DMS114 treated with DMSO at 0.1 percent for 48 hours (cell line): ENCODE measurements at regions not wholly inside any gene's neighbourhood (a gene's known extent, or its start where the extent isn't known, plus 50 kb on each side); places are given as distances from the start of the nearest gene placed in this dataset.
"Not testable (repeated sequence)": the region's sequence is repeated elsewhere in the genome, so short reads cannot be mapped to it uniquely, and the experiment has no call there.

Experiments used
- DNase-seq: peaks from one replicate; lab custom pipeline; 2025; ENCODE audit not compliant: unreplicated experiment; lab: John Stamatoyannopoulos, UW

GRCh38 chr6:170087421-170087780 is 203.5 kb downstream of the DLL1 start:
- DNase-seq = not testable (repeated sequence)

GRCh38 chr6:170086639-170087420 is 204.0 kb downstream of the DLL1 start:
- no peak for DNase-seq

DNA sequence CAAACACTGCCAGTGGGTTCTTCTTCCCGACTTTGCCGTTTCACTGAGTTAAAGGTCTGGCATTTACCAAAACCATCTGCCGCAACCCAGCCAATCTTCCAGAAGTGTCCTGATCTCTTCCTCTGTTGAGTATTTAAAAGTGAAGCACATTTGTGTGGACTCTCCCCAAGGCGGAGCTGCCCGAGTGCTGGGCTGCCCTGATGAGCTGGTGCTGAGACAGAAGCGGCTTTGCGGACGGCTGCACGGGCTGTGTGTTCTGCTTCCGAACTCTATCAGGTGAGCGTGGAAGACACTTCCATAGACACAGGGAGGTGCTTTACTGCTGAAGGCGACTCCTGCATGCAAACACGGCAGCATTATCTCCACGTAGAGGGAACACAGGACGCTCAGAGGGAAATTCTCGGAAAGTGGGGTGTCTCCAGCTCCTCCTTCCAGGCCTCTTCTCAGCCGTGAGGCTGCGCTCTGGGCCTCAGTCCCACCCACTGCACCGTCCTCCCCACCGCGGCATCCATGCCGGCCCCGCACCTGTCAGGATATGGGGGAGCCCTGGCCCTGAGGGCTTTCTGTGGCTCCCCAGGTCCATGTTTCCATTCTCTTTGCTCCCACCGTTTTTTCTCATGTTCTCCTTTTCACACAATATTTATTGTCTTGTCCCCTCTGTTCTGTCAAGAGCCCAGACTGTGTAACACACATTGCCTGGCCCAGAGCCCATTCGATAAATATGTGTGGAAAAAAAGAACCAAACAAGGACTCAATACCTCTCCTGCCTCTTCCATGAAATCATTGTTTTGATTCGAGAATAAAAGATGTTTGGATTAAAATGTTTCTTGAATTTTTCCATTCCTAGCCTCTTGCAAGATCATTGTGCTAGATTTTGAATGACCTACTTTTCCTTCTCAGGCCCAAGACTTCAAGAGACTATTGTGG is 205.1 kb downstream of the DLL1 start:
- DNase-seq = no peak

DNA sequence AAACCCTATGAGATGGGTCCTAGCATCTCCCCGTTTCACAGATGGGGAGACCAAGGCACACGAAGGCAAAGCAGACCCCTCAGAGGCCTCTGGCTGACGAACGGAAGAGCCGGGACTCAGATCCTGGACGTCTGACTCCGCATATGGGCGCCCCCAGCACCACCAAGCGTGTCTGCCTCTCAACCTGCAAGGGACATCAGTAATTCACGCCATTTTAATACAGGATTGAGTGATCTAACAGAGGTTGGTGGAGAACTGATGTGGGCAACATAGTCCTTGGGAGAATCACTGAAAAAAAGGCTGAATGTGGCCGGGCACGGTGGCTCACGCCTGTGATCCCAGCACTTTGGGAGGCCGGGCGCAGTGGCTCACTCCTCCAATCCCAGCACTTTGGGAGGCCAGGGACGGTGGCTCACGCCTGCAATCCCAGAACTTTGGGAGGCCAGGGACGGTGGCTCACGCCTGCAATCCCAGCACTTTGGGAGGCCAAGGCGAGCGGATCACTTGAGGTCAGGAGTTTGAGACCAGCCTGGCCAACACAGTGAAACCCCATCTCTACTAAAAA is 206.6 kb downstream of the DLL1 start:
- no peak for DNase-seq

DNA sequence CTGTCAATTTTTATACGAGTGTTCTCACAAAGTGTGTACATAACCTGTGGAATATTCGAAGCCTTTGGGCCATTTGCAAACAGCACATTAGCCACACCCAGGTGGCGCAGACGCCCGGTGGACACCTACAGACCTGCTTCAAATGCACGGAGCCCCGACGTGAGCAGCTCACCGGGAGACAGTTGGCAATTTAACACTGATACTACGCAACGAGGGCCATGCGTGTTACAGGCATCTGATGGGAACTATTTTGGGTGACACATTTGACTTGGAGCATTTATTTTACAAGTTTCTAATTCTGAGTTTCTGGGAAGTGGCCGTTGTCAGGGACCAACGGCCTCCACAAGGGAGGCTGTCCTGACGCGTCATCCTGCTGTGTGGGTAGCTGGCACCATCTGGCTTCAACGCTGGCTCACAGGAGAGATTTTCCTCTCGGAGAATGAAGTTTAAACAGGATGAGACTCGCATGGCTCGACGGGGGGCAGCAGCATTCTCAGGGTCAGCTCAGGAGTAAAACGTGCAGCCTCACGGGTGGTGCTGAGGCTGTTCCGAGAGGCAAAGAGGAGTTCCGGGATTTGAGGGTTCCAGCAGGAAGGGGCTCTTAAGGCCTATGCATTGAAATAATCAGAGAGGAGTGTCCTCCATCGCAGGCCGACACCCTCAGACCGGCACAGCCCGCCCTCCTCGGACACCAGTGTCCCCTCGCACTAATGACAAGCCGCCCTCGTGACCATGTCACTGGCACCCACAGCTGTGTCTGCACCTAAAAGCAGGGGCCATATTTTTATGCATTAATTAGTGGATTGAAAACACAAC is 207.4 kb downstream of the DLL1 start:
- DNase-seq = no peak

- DNase-seq = no peak
Observed at GRCh38 chr6:170082531-170083187, 208.2 kb downstream of the DLL1 start.

DNA sequence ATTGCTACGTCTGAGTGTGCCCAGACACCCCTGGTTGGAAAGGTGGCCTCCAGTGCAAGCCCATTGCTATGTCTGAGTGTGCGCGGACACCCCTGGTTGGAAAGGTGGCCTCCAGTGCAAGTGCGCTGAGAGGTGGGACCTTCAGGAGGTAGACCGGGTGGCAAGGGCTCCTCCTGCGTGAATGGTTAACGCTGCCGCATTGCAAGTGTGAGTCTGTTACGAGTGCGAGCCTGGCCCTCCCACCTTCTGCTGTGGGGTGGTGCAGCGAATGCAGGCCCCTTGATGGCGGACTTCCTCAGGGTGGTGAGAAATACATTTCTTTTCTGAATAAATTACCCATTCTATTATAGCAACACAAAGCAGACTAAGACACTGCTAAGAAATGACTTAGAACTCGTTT is 208.8 kb downstream of the DLL1 start:
- DNase-seq = no peak

- no peak for DNase-seq
Observed at GRCh38 chr6:170081556-170081955, 209.3 kb downstream of the DLL1 start.

GRCh38 chr6:170080828-170081371 is 210.0 kb downstream of the DLL1 start:
- no peak for DNase-seq

GRCh38 chr6:170080169-170080827 is 210.6 kb downstream of the DLL1 start:
- no peak for DNase-seq

GRCh38 chr6:170076466-170077165 is 214.3 kb downstream of the DLL1 start:
- DNase-seq = no peak

- DNase-seq = no peak
Observed at GRCh38 chr6:170075659-170076223, 215.1 kb downstream of the DLL1 start.

DNA sequence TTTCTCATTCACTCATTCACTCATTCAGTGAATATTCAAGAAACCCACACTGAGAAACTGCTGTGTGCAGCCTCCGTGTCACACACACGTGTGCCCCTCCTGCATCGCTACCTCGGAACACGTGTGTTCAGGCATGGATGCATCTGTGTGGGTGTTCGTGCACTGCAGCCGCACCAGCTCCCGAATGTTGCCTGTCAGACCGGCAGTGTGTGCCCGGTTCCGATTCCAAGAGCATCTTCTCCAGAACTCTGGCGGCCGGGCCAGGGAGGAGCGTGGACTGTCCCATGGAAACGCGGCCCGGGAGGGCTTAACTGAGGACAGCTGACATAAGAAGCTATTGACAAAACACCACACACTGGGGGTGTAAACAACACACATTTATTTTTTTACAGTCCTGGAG is 216.0 kb downstream of the DLL1 start:
- no peak for DNase-seq

GRCh38 chr6:170074435-170074834 is 216.4 kb downstream of the DLL1 start:
- DNase-seq = no peak

GRCh38 chr6:170073846-170074245 is 217.0 kb downstream of the DLL1 start:
- DNase-seq = no peak

- no peak for DNase-seq
Observed at GRCh38 chr6:170072246-170072645, 218.6 kb downstream of the DLL1 start.

DNA sequence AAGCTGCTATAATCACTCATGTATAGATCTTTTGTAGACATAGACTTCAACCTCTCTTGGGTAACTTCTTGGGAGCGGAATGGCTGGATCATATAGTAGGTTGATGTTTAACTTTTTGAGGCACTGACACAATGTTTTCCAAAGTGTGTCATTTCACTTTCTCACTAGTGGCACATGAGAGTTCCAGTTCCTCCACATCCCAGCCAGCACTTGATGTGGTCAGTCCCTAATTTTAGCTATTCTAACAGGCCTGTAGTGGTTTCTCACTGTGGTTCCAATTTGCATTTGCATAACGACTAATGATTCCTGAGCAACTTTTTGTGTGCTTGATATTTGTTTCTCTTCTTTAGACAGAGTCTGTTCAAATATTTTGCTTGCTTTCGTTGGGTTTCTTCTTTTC is 221.3 kb downstream of the DLL1 start:
- no peak for DNase-seq

GRCh38 chr6:170068496-170068895 is 222.4 kb downstream of the DLL1 start:
- DNase-seq = no peak

GRCh38 chr6:170067923-170068360 is 222.9 kb downstream of the DLL1 start:
- no peak for DNase-seq
